Hematopoietic multipotent progenitor cell treated with erythropoietin and hydrocortisone succinate and interleukin-3 and kit ligand, for 15 days (in vitro differentiated cells): ENCODE measurements at regions not wholly inside any gene's neighbourhood (a gene's known extent, or its start where the extent isn't known, plus 50 kb on each side); places are given as distances from the start of the nearest gene placed in this dataset.
A peak's percentile ranks its signal among the peaks of the same experiment; 100 is the strongest.
"Not testable (repeated sequence)": the region's sequence is repeated elsewhere in the genome, so short reads cannot be mapped to it uniquely, and the experiment has no call there.

Source experiments
- DNase-seq: peaks from one replicate; pipeline ENCODE4 v3.0.0-alpha.2; 2015; ENCODE audit warnings: low spot score

DNA sequence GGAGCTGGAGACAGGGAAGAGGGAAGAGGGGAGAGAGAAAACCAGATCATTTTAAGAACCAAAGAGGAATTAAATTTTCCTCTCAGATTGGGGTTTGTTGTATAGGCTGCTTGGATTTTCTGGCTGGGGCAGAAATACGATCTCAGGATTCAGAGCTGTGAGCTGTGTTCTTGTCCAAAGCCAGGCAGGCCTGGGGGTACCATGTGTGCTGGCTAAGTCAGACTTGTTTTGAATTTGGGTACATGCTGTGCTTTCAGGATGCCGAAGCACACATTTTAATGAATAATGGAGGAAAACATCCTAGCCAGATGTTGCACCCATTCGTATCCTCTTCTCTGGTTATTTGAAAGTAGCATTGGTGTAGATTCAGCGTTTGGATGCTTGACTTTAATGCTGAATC, 170.3 kb upstream of the PODXL start:
- no peak for DNase-seq

DNA sequence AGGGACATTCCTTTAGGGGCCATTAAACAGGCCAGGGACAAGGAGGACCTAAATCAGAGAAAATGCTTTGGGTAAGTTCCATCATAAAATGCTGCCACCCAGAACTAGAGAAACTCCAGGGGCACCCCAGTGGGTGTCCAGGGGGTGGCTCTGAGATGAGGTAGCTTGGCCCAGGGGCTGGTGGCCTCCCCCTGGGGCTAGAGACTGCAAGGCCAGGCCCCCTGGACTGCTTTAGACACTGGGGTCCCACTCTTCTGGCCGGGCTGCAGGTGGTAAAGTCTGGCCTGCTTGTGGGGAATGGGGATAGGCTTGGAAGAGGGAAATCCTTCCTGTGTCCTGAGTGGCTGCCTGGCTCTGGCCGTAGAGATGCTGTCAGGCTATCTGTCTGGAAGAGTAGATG, 169.6 kb upstream of the PODXL start:
- DNase-seq, result no peak

DNA sequence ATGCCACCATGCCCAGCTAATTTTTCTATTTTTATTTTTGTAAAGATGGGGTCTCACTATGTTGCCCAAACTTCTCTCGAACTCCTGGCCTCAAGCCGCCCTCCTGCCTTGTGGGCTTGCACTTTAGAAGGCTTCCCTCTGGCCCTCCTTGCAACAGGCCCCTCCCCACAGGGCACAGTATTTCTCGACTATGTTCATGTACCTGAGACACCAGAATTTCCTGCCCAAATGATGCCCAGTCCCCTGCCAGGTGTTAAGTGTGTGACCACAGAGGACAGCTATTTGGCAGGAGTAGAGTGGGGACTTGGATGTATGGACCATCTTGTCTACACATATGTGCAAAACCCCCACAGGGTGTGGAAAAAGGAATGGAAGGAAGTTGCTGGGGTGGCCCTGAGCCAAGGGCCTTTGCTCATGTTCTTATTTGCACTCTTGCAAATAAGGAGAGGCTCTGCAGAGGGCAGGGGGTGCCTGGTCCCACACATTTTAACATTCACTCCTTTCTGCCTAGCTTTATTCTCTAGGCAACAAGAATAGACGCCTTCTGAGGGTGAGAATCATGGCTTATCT, 168.4 kb upstream of the PODXL start:
- DNase-seq, result no peak

DNA sequence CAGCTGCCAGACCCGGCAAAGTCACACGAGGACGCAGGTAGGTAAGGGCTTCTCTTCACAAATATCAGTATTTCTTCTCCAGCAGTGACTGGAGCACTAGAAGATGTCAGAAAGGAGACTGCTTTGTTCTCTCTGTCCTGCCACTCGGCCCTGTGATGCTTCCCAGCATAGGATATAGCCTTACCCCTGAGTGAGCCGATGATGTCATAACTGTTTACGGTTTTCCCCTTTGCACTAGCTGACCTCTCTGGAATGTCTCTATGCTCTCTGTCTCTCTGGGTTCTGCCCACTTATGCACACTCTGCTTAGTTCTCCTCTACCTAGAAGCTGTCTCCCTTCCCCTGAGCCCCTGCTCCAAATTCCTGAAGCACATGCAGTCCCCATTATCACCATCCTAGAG, 167.5 kb upstream of the PODXL start:
- no peak for DNase-seq

DNA sequence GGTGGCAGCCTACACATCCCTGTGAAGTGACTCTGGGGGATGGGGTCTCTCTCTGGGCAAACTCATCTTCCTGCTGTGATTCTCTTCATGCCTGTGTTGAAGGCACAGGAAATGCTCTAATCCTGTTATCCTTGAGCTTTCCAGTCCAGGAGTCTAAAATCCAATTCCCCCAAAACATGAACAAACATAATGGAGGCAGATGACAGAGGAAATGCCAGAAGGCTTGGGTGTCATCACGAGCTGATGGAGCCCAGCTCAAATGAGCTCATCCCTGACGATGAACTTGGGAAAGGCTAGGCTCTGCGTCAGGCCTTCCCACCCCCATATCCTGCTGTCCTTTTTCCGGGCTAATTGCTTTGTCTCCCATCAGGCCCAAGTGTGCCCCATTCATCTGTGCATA, 165.9 kb upstream of the PODXL start:
- DNase-seq, result no peak

DNA sequence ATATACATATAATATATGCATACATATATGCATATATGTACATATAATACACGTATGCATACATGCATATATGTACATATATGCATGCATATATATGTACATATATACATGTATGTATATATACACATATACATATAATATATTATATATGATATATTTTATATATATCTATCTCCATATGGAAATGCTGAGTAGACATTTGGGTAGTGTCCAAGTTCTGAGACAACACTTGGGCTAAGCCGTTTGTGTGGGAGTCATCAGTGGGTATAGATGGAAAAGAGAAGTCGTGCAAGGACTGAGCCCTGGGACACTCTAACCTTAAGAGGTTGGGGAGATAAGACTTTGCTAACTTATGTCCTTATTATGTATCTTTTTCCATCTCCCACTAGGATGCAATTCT, 165.2 kb upstream of the PODXL start:
- no peak for DNase-seq

DNA sequence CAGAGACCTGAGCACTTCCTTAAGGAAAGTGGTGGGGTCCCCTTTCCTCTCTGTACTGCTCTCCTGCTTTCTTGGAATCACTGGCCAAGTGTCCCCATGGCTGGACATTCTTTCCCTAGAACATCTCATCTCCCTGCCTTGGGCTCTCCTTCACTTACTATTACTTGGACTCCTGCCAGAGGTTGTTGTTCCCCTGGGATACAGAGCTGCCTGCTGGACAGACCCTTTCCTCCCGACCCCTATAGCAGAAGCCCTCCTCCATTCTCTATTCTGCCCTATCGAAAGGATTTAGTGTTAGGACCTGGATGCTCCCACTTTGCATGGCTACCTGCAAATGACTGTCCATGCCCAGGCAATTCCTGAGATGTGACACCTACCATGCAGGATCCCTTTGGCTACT, 164.3 kb upstream of the PODXL start:
- no peak for DNase-seq

DNA sequence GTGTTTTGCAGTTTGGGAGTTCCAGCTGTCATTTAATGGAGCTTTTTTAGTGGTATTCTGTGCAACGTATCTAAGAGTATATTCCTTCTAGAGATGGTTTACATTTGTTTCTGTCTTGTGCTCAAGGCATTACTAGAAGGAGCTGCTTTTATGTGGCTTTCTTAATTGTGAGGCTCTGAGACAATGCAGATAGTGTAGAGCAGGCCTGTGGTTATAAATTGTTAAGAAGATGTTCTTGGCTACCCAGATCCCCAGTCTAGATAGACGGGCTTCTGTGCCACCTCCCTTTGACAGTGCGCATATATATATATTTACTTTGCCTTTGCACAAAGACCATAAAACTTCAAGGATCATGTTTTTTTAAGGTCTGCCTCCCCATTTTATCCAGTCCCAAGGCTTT, 160.8 kb upstream of the PODXL start:
- no peak for DNase-seq

DNA sequence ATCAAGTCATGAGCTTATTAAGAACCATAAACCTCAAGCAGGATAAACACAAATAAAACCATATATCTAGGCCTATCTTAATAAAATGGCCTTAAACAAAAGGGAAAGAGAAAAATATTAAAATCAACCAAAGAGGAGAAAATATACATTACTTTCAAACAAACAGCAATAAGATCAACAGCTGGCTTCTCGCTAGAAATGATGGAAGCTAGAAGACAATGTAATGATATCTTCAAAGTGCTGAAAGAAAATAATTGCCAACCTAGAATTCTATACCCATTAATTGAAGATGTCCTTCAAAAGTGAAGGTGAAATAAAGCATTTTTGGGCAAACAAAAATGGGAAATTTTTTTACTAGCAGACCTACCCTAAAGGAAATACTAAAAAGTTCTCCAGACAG, 142.9 kb upstream of the PODXL start:
- DNase-seq, result no peak

DNA sequence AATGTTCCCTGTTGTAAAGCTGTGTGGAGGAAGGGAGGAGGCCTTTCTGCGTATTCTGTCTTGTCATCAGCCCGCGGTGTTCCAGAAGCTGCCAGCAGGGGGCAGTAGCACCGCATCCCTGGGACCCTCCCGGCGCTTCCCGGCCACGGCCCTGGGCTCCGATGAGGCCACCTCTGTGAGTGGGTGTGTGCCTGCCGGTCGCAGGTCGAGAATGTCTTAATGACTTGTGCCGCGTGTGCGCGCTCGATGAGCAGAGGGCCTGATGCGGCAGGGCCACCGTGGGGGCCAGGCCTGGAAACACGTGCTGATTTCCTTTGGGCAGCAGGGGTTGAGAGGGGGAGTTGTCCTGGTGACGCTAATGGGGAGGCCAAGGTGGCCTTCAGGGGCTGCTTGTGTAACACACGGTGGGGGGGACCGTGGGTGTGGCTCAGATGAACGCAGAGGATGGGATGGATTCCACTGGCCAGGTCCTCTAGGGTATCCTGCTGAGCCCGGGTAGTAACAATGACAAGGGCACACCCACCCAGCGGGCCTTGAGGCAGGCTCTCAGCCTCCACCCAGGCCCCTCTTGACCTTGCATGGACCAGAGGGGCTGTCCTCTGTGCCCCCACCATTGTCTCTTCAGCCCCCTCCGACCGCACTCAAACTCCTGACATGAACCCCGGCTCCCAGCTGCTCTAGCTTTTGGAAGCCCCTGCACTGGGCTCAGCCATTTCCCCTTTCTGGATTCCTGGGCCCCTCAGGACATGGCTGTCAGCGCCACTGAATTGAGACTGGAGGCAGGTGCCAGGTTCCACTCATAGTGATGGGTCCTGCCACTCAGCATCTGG, 135.9 kb upstream of the PODXL start:
- DNase-seq, result peak; percentile 47

DNA sequence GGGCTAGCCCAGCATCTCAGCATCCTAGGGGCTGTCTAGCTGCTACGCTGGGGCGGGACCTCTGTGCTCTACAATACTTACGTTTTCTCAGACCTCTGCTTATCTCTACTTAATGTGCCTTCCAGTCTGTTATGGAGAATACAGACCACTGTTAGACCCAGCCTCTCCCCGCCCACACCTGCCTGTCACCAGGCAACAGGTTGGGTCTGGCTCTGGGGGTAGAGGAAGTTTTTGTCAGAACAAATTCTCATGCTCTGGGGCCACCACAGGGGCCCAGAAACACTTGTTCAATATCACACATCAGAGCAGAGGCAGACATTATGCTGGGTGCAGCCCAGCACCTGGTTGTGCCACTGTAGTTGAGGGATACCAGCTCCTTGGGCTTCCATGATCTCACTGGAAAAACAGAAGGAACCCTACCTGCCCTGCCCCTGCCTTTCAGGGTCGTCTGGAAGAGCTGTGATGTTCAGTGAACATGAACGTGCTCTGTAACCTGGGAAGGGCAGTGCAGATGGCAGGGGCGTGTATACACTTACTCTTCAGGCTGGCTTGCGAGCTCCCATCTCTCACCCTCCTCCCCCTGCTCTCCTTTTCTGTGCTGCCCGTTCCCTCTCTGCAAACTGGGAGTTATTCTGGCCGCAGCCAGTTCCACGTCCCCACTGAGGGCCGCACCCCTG, 135.2 kb upstream of the PODXL start:
- DNase-seq, result no peak

DNA sequence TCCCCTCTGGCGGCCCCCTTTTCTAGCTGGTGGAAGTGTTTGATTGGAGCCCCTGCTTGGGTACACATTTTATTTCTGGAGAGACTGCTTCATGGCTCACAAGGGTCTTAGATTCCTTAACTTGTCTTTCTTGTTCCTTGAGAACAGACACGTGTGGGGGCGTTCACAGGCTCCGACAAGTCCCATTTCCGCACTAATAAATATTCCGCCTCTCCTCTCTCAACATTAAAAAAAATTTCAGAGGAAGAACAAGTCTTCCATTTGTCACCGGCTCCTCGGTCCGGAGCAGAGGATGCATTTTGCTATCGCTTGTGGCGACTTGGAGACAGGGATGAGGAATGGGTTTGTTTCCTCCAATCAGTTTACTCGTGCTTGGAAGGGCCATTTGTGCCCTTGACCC, 134.0 kb upstream of the PODXL start:
- no peak for DNase-seq

DNA sequence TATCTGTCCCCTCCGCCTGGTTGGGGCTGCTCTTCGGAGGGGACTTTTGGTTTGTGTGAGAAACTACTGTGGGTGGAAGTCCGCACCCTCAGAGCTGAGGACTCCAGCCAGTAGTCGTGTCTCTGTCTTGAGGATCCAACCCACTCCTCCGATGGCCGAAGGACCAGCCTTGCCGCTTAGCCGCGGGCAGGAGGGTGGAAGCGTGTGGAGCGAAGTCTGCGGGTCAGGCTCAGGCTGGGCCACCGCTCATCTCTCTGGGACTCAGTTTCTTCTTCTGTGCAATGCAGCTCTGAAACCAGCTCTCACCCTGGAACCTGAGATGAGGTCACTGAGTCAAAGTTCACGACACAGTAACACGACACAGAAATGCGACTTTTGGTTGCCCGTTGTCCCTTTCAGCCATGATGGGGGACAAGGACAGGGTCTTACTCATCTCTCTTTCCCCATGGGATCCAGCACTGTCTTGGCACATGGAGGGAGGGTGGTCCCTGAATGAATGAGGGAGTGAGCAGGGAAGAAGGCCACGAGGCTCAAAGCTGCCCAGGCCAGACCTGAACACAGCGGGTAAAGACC, 133.3 kb upstream of the PODXL start:
- DNase-seq, result no peak

DNA sequence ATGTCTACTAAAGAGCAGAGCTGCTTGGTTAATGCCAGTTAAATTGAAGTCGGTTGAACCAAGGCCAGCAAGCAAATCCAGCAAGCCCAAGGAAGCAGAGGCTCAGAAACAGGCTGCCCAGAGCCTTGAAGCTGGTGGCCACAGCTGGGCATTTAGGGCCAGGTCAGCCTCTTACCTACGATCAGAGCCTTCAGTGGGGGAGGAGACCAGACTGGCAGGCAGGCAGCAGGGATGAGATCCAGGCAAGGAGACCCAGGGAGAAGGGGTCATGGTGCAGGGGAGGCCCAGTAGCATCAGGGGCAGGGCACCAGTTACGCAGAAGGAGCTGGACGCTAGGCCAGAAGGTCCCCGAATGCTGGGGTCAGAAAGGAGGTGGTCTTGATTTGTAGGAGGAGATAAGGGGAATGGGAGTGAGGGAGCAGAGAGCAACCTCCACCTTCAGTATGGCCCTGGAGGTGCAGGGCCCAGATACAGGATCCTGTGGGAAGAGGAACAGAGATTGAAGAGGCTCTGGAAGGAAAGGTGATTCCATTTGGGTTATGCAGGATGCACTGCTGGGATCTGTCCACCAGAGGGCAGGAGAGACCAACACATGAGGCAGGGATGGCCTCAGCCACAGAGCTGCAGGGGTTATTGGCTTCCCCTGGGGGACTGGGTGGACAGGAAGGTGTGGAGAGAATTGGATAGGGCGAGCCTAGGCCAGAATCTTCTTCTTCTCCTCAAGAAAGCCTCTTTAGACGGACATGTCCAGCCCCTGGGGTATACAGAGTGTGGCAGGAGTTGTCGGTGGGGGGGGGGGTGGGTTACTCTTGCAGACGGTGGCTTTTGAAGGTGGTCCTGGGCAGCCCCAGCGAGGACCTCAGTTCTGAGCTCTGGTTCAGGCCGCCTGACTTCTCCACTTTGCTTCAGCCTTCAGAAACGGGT, 132.6 kb upstream of the PODXL start:
- peak; percentile 56 for DNase-seq

DNA sequence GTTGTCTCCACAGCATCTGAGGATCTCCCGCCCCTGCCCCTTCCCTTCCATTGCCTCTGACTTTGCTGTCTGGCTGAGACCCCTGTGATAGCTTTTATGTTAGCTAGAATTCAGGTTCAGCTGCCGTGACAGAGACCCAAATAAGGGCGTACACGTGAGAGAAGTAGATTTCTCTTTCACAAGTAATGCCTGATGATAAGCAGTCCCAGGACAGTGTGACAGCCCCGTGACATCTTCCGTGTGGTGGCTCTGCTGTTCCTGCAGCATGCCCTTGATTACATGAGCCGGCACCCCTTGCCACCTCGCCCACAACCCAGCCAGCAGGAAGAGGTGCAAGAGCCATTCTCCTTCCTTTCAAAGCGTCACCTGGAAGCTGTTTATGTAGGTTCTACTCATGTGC, 130.9 kb upstream of the PODXL start:
- DNase-seq, result no peak

DNA sequence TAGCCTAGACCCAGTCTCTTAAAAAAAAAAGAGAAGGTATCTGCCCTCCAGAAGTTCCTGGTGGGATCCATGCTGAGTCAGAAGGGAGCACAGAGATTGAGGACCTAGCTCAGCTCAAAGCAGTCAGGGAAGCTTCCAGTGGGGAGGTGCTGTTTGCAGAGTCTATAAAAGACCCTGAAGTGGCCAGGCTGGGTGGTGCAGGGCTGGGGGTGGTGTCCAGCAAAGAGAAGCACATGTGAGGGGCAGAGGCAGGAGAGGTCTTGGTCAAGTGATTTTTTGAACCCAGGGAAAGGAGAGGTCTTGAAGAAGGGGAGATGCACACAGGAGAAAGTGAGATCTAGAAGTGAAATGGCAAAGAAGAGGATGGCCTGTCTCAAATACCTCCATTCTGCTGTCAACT, 130.4 kb upstream of the PODXL start:
- DNase-seq, result no peak

DNA sequence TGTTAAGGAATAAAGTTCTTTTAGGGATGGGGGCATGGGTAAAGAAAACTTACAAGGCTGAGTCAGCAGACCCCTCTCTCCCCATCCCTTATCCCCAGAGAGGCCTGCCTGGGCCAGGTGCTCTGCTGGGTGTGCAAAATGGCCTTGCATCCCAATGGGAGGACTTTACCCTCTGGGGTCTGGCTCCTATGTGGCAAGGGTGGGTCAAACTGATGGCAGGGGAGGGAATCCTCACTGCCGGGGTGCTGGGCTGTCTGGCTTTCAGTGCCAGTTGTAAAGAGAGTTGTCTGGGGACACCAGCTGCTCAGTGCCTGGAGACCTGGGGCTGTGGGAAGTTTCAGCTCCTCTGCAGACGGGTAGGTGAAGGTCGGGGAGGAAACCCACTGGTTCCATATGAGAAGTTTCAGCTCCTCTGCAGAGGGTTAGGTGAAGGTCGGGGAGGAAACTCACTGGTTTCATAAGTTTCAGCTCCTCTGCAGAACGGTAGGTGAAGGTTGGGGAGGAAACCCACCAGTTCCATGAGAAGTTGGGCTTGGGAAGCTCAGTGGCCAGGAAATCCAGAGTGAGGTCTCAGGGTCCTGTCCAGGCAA, 127.2 kb upstream of the PODXL start:
- no peak for DNase-seq

DNA sequence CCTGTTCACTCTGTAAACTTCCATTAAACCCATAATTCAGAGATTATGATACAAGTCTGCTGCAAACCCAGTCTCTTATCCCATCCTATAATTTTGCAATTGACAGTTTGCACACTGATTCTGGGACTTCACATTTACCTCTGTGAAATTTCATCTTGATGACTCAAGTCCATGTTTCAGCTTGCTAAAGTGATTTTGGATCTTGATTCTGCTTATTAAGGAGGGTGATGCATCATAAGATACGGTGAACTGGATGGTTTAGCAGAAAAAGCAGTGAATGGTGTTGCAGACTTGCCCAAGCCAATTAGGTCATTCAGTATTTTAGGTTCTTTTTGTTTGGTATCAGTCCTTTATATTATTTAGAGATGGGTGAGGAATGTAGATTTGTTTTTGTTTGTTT, 125.5 kb upstream of the PODXL start:
- DNase-seq, result no peak

DNA sequence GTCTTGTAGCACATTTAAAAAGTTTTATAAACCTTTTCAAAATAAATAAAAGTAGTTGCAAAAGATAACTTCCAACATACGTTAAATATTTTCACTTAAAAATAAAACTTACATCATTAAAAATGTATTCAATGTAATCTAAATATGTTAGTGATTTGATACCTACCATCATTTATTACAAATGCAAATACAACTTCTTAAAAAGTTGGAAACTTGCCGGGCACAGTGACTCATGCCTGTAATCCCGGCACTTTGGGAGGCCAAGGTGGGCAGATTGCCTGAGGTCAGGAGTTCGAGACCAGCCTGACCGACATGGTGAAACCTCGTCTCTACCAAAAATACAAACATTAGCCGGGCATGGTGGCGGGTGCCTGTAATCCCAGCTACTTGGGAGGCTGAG, 122.6 kb upstream of the PODXL start:
- not testable (repeated sequence) for DNase-seq

DNA sequence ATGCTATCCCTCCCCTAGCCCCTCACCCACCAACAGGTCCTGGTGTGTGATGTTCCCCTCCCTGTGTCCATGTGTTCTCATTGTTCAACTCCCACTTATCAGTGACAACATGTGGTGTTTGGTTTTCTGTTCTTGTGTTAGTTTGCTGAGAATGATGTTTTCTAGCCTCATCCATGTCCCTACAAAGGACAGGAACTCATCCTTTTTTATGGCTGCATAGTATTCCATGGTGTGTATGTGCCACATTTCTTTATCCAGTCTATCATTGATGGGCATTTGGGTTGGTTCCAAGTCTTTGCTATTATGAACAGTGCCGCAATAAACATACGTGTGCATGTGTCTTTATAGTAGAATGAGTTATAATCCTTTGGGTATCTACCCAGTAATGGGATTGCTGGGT, 120.4 kb upstream of the PODXL start:
- not testable (repeated sequence) for DNase-seq

DNA sequence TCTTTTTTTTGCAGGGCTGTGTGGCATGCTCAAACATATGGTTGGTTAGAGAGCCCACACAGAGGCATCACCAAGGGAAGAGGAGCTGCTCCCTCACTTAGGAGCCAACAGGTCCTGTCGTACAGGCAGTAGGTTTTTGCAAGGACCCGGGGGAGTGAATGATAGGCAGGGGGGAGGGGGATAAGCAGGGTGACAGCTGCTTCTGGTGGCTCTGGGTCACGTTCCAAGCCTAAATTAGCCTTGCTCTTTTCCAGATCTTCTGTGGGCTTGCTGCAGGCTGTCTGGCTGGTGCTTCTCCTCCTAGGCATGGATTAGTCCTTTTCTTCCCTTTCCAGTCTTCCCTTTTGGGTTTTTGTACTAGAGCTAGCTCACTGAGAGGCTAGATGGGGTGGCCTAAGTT, 117.7 kb upstream of the PODXL start:
- no peak for DNase-seq

DNA sequence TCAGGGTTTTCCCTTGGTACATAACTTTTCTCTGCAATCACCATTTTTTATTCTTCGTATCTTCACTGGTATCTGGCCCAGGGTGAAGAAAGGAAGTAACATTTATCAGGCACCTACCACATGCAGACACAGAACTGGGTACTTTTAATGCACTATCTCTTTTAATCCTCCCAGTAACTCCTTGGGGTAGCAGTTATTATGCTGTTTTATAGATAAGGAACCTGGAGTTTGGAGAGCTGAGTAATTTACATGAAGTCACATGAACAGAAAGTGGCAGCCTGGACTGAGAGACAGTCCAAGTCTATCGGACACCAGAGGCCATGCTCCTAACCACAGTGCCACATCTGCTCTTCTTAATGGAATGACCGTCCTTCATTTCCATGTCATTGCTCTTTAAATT, 117.1 kb upstream of the PODXL start:
- no peak for DNase-seq
